Posterior cingulate gyrus (tissue), 11 donors: ENCODE measurements at regions not wholly inside any gene's neighbourhood (a gene's known extent, or its start where the extent isn't known, plus 50 kb on each side); places are given as distances from the start of the nearest gene placed in this dataset.
"Not testable (repeated sequence)": the region's sequence is repeated elsewhere in the genome, so short reads cannot be mapped to it uniquely, and the experiment has no call there.

Experiments
- DNase-seq, 10 donors: peaks; one replicate each; pipeline versions ENCODE4 v3.0.0 to v3.0.0-alpha.2; 2020 to 2021; ENCODE audit warnings: mixed read lengths in 3 of 10
- intact Hi-C: fragments of 100-400 bp; cut with DNase I; formaldehyde crosslinking; loops from one replicate; pipeline ENCODE4 v1.15.1; 2023

DNA sequence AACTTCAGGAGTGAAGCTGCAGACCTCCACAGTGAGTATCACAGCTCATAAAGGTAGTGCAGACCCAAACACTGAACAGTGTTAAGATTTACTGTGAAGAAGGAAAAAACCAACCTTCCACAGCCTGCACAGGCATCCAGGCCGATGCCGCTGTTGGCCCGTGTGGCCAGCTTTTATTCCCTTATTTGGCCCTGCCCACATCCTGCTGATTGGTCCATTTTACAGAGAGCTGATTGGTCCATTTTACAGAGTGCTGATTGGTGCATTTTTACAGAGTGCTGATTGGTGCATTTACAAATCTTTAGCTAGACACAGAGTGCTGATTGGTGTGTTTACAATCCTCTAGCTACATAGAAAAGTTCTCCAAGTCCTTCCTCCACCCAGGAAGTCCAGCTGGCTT, 49.9 kb upstream of the CHD2 start:
- peak in 1 of 10 donors; percentile 12 for DNase-seq
- intact Hi-C loops: not testable (repeated sequence)
